MCF 10A (cell line): ENCODE measurements at regions not wholly inside any gene's neighbourhood (a gene's known extent, or its start where the extent isn't known, plus 50 kb on each side); places are given as distances from the start of the nearest gene placed in this dataset.

ENCODE experiments used
- BruUV-seq: library from RNA; stranded (reverse); fragments of 400-500 nt; replicated peaks from 2 replicates; lab custom pipeline; 2021; lab: Mats Ljungman, UMichigan
- CTCF ChIA-PET: fragments of 300-600 bp; sonication (Branson Sonifier 250); formaldehyde crosslinking; extraction: SDS; loops from one replicate; lab custom pipeline; 2021; ENCODE audit warnings: antibody characterized with exemption, inconsistent platforms; lab: Yijun Ruan, JAX
- POLR2A ChIA-PET: fragments of 300-600, 350-650 bp; sonication (Branson Sonifier 250); formaldehyde crosslinking; extraction: SDS; loops from one replicate; lab custom pipeline; 2020; ENCODE audit warnings: antibody characterized with exemption, inconsistent platforms; lab: Yijun Ruan, JAX
- DNase-seq: peaks from one replicate; pipeline ENCODE4 v3.0.0-alpha.2; 2018; ENCODE audit not compliant: unreplicated experiment
- H3K27ac Mint-ChIP-seq: one replicate; pipeline ENCODE4 v1.8.0; 2022; ENCODE audit warnings: mild to moderate bottlenecking, low read depth, mixed read lengths; ENCODE audit not compliant: unreplicated experiment
- H3K27me3 Mint-ChIP-seq: one replicate; pipeline ENCODE4 v1.8.0; 2022; ENCODE audit warnings: mixed read lengths; ENCODE audit not compliant: insufficient read depth, unreplicated experiment
- H3K36me3 Mint-ChIP-seq: one replicate; pipeline ENCODE4 v1.8.0; 2022; ENCODE audit warnings: mild to moderate bottlenecking, moderate library complexity, mixed read lengths; ENCODE audit not compliant: insufficient read depth, unreplicated experiment
- H3K4me1 Mint-ChIP-seq: one replicate; pipeline ENCODE4 v1.8.0; 2022; ENCODE audit warnings: mixed read lengths; ENCODE audit not compliant: insufficient read depth, unreplicated experiment
- H3K4me3 Mint-ChIP-seq: one replicate; pipeline ENCODE4 v1.8.0; 2022; ENCODE audit warnings: mild to moderate bottlenecking, moderate library complexity, mixed read lengths; ENCODE audit not compliant: unreplicated experiment
- H3K9me3 Mint-ChIP-seq: one replicate; pipeline ENCODE4 v1.8.0; 2022; ENCODE audit warnings: mixed read lengths; ENCODE audit not compliant: unreplicated experiment
- CTCF ChIP-seq: fragments of 200-600 bp; IDR thresholded peaks from one replicate; pipeline ENCODE4 v1.8.0; 2022; ENCODE audit warnings: antibody characterized with exemption, mild to moderate bottlenecking; ENCODE audit not compliant: unreplicated experiment
- intact Hi-C: fragments of 100-400 bp; cut with micrococcal nuclease; formaldehyde crosslinking; loops from 2 replicates; pipeline ENCODE4 v1.14.1; 2022

GRCh38 chr10:80917636-80918035 is 379.9 kb downstream of the SH2D4B start:
- no peak for DNase-seq
- POLR2A ChIA-PET, result interaction anchor here (0.7 kb wide), 1 partner anchor 1399 kb away, joined by 3 read pairs; no protein-coding TSS in a partner anchor
- no peak overlapping the region for H3K4me3 Mint-ChIP-seq
- no peaks in the 10 kb centered on the region for H3K9me3 Mint-ChIP-seq
- intact Hi-C loops, result no loop called here
- no peak for TF ChIP-seq CTCF
- H3K36me3 Mint-ChIP-seq, result no peaks in the 10 kb centered on the region
- CTCF ChIA-PET, result interaction anchor here (0.6 to 1.8 kb wide), 5 partner anchors 12 to 294 kb away, joined by 3 to 7 read pairs (median 3); no protein-coding TSS in a partner anchor
- H3K27me3 Mint-ChIP-seq, result peaks cover 55% of the 10 kb centered on the region
- BruUV-seq, result no TSS peak
- H3K4me1 Mint-ChIP-seq, result no peaks in the 10 kb centered on the region
- H3K27ac Mint-ChIP-seq, result no peak overlapping the region

GRCh38 chr10:80921032-80921431 is 383.3 kb downstream of the SH2D4B start:
- no TSS peak for BruUV-seq
- H3K27me3 Mint-ChIP-seq, result peaks cover 51% of the 10 kb centered on the region
- no peaks in the 10 kb centered on the region for H3K4me1 Mint-ChIP-seq
- no peak overlapping the region for H3K4me3 Mint-ChIP-seq
- no peaks in the 10 kb centered on the region for H3K9me3 Mint-ChIP-seq
- POLR2A ChIA-PET, result no interaction called here
- CTCF ChIA-PET, result interaction anchor here (0.6 to 8.0 kb wide), 10 partner anchors 10 to 760 kb away, joined by 3 to 77 read pairs (median 6); no protein-coding TSS in a partner anchor
- TF ChIP-seq CTCF, result no peak
- no peak for DNase-seq
- no peak overlapping the region for H3K27ac Mint-ChIP-seq
- H3K36me3 Mint-ChIP-seq, result no peaks in the 10 kb centered on the region
- intact Hi-C loops, result no loop called here

- peak; percentile 56 for TF ChIP-seq CTCF
- CTCF ChIA-PET, result interaction anchor here (0.5 to 8.0 kb wide), 77 partner anchors 9 to 1282 kb away, joined by 3 to 77 read pairs (median 4); no protein-coding TSS in a partner anchor
- Mint-ChIP-seq H3K27me3 (peaks cover 48% of the 10 kb centered on the region), H3K27ac (no peak overlapping the region), H3K9me3 (no peaks in the 10 kb centered on the region), H3K36me3 (no peaks in the 10 kb centered on the region), H3K4me1 (no peaks in the 10 kb centered on the region), H3K4me3 (no peak overlapping the region)
- intact Hi-C loops, result loop anchor here (1.0 to 2.0 kb wide), 5 partner anchors 225 to 542 kb away; no protein-coding TSS in a partner anchor
- DNase-seq, result peak; percentile 64
- POLR2A ChIA-PET, result interaction anchor here (1.6 kb wide), 1 partner anchor 480 kb away, joined by 6 read pairs; no protein-coding TSS in a partner anchor
- no TSS peak for BruUV-seq
These were observed 386.6 kb downstream of the SH2D4B start for GRCh38 chr10:80924063-80924952.

- intact Hi-C loops, result no loop called here
- ChIA-PET POLR2A (no interaction called here), CTCF (interaction anchor here (0.6 to 8.0 kb wide), 5 partner anchors 22 to 483 kb away, joined by 3 to 77 read pairs (median 3); no protein-coding TSS in a partner anchor)
- Mint-ChIP-seq H3K9me3 (no peaks in the 10 kb centered on the region), H3K4me3 (no peak overlapping the region), H3K27me3 (peaks cover 61% of the 10 kb centered on the region), H3K36me3 (no peaks in the 10 kb centered on the region), H3K27ac (no peak overlapping the region), H3K4me1 (no peaks in the 10 kb centered on the region)
- DNase-seq, result no peak
- TF ChIP-seq CTCF, result no peak
- BruUV-seq, result no TSS peak
These were observed 389.8 kb downstream of the SH2D4B start for GRCh38 chr10:80927419-80928078.
